Activated CD4-positive, CD25-positive, alpha-beta regulatory T cell treated with anti-CD3 and anti-CD28 coated beads, Interleukin-2, amount 50 U/mL, for 16 hours (primary cell): ENCODE measurements at regions not wholly inside any gene's neighbourhood (a gene's known extent, or its start where the extent isn't known, plus 50 kb on each side); places are given as distances from the start of the nearest gene placed in this dataset.

Source experiments
- DNase-seq: peaks from one replicate; pipeline ENCODE4 v3.0.0-alpha.2; 2020; ENCODE audit warnings: low read depth, low spot score

DNA sequence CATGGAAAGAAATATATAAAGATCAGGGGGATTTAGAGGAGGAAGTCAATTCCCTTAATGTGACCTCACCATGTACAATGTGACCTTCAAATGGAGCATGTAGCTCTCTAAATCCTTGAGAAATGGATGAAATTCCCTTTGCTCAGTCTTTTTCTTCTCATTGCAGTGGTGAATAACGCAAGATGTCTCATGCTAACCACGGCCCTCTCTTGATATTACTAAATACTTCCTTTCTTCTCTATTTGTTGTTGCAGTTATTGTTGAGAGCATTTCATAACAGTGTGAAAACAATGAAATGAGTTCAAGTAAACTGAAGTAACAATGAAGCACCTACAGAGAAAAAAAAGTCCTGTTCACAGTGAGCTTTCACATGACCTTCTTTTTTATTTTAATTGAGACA is 55.6 kb downstream of the ZNF281 start:
- no peak for DNase-seq

DNA sequence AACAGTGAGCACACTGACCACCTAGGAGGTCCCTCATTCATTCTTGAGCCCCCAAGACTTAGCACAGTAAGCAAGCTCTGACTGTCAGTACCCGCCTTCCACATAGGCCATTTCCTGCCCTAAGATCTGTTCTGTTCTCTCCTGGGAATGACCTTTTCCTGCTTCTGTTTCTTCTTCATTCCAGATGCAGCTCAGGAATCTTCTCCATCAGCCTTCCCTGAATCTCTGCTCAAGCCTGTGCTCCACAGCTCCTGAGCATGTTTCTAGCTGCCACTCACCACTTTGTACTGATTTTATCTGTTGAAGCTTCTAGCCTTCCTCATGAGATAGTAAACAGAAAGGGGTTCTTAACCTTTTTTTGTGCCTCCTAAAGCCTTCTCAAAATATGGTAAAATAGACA is 56.6 kb downstream of the ZNF281 start:
- no peak for DNase-seq

DNA sequence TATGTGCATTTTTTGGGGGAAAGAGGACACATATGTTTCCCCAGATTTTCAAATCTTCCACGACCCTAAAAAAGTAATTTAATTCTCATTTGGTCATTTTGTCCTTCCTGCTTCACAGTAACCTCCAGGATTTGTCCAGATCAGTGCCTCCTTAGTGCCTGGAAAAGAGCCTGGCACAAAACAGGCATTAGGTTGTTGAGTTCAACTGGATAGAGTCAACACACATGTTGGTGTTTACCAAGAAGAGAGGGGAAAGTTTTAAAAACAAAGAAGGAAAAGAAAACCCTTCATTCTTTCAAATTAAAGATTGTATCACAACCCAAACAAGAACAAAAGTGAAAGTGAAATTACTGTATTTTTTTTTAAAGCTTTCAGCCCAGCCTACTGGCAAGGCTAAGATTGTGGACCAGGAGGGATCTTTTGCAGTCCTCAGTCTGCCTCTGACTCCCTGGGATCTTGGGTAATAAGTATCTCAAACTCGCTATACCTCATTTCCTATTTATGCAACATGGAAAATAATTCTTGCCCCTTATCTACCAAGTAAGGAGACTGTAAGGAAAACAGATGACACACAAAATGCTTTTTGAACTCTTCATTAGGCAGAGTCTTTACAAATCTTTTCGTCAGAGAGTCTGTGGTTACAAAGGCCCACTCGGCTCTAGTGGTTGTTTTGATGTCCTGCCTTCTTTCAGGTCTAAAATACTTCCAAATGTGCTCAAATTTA is 57.8 kb downstream of the ZNF281 start:
- no peak for DNase-seq

DNA sequence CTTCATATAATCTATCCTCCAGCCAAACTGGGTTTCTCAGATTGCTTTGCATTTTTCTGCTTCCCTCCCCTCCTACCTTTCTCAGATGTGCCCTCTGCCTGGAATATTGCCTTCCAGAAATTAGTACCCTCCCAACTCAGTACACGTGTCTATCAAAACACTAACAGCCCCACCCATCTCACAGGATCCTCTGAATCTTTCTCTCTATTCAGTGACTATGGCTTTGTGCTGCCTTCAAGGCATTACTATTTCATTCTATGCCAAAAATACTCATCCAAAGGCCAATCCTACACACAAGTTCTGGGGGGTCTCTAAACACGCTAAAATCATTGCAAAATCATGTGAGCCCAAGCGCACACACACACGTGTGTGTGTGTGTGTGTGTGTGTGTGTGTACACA is 58.4 kb downstream of the ZNF281 start:
- DNase-seq, result no peak

DNA sequence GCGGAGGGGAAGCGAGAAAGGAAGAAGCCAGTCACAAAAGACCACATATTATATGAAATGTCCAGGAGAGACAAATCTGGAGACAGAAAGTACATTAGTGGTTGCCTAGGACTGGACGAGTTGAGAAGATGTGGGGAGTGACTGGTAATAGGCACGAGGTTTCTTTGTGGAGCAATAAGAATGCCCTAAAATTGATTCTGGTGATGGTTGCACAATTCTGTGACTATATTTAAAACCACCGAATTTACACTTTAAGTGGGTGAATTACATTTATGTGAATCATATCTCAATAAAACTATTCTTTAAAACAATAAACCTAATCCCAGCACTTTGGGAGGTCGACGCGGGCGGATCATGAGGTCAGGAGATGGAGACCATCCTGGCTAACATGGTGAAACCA is 63.1 kb downstream of the ZNF281 start:
- DNase-seq, result no peak

DNA sequence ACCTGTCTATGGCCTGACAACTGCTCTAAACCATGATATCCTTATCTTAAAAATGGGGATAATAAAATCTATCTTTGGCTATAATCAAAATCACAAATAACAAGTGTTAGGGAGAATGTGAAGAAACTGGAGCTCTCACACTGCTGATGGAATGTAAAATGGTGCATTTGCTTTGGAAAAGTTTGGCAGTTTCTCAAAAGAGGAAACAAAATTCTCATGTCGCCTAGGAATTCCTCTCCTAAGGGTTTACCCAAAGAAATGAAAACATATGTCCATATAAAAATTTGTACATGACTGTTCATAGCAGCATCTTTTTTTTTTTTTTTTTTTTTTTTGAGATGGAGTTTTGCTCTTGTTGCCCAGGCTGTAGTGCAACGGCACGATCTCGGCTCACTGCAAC is 64.3 kb downstream of the ZNF281 start:
- no peak for DNase-seq

DNA sequence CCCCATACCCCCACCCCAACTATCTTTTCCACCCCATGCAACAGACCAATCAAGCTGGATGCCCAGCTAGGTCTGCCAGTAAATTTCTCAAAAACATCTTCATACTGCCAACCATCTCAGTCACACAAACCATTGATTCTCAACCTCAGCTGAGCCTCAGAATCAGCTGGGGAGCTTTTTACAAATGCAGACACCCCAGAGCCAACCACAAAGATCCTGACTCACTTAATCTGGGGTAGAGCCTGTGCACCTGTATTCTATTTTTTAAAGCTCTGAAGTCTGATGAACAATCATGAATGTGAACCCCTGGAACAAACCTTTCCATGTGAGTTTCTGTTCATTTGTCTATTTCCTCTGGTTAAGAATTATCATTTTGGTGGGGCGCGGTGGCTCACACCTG is 66.0 kb downstream of the ZNF281 start:
- no peak for DNase-seq

DNA sequence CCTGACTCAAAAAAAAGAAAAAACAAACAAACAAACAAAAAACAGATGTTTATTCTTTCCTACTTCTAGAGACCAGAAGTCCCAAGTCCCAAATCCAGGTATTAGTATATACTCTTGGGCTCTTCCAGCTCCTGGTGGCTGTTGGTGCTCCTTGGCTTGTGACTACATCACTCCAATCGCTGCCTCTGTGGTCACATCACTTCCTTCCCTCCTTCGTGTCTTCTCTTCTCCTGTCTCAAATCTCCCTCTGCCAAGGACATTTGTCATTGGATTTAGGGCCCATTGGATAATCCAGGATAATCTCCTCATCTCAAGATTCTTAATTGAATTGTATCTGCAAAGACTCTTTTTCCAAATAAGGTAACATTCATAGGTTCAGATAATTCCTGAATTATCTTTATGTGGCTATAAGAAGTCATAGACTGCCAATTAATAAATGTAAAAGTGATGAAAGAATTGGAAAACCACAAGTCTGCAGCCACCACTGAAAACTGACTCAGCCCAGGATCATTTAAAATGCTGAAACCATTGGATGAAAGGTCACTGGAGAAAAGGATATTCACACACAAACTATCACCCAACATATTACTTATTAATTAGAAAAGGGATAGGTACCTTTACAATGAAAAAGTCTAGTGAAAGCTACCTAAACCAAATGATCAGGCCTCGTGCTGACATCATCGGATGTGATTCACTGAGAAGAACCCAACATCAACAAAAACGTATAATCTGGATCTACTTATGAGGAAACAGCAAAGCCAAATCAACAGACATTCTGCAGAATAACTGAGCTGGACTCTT is 67.1 kb downstream of the ZNF281 start:
- DNase-seq, result no peak

DNA sequence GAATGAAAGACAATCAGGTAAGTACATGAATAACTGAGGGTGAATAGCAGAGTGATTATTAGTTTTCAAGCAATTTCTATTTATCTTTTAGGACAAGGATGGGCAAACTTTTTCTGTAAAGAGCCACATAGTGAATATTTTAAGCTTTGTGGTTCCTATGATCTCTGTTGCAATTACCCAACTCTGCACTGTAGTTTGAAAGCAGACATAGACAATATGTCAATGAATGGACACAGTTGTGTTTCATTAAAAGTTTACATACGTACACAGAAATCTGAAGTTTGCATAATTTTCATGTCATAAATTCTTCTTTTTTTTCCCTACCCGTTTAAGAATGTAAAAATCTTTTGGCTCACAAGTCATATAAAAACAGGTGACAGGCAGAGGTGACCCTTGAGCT is 71.4 kb downstream of the ZNF281 start:
- no peak for DNase-seq

DNA sequence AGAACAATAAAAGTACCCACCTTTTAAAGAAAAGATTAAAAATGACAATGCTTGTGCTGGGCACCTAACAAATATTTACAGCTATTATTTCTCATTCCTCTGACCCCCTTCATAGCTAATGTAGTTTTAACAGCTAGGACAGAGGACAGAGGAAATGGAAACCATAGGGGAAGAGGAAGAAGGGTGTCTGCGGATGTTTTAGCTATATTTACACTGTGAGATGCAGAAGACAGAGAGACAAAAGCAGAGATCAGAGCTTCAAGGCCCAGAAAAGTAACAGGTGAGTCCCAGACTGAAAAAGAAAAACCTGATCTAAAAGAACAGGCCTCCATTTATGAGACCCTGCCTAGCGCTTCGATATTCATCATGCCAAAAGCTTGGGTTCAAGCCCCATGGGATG is 72.0 kb downstream of the ZNF281 start:
- DNase-seq, result no peak

DNA sequence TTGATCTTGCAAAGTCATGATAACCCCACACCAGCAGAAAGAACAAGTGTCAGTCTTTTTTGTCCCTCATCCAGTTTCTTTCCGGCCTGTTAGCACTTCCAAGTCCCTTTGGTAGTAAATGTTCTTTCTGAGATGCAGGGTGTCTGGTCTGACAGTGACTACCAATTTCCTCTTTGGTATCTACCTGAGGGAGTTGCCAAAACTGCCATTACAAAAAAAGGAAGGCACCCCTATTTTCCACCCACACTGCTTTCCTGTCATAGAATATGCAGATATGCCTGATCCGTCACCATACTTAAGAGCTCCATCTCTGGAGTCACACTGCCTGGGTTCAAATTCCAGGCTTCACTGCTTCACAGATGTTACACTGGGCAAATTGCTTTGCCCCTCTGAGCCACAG is 72.4 kb downstream of the ZNF281 start:
- DNase-seq, result no peak

DNA sequence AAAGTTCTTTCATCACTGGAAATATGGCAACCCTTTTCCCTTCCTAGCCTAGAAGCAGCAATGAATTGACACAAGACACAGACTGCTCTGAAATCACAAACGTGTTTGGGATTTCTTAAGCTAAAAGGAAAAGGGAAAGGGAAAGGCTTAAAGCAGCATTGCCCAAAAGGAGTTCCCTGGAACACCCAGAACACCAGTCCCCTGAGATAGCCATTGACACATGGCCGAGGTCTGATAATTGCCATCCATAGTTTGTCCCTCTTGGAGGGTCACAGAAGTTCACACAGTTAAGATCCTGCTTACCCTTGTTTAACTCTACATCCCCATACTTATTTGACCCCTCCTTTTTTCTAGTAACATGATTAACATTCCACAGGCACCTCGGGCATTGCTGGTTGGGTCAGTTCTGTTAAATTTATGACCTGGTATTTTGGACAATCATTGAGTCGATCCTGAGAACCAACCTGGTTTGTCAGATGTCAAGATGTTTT is 72.9 kb downstream of the ZNF281 start:
- no peak for DNase-seq

DNA sequence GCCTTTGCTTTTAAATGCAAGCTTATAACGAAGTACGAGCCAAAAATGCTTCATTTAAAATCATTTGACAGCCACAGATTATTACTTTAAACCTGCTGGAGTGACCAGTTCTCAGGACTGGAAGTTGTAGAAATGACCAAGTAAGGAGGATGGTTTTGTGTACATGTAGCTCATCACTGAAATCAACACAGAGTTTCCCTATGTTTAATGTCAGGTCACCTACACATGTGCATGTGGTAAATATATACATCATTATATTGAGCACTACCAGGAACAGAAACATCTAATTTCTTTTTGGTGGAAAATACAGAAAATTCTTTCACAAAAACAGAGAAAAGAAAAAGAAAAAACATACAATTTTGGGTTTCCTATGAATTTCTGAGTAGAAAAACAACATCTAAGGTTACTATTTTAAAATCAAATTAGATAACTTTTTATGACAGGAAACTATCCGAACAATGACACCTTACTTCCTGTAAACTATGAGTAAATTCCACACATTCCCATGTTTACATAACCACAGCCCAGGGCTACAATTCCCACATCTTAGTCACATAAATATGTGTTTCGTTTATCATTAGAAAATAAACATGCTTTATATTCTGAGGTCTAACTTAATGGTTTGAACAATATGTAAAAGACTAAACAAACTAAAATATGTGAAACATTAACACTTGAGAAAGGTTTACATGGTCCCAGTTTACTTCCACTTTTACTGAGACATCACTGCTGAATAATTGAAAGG is 73.6 kb downstream of the ZNF281 start:
- DNase-seq, result no peak

DNA sequence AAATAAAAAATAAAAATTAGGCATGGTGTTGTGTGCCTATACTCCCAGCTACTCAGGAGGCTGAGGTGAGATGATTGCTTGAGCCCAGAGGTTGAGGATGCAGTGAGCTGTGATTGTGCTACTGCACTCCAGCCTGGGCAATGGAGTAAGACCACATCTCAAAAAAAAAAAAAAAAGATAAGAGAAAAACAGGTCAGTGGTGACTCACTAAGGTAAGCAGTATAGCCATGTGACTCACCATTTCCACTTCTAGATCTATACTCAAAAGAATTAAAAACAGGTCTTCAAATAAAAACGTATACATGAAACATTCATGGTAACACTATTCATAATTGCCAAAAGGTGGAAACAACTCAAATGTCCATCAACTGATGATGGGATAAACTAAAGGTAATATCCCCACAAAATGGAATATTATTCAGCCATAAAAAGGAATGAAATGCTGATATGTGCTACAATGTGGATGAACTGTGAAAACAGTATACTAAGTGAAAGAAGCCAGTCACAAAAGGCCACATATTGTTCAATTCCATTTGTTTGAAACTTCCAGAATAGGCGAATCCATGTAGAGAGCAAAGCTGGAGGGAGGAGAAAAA is 75.1 kb downstream of the ZNF281 start:
- DNase-seq, result no peak

DNA sequence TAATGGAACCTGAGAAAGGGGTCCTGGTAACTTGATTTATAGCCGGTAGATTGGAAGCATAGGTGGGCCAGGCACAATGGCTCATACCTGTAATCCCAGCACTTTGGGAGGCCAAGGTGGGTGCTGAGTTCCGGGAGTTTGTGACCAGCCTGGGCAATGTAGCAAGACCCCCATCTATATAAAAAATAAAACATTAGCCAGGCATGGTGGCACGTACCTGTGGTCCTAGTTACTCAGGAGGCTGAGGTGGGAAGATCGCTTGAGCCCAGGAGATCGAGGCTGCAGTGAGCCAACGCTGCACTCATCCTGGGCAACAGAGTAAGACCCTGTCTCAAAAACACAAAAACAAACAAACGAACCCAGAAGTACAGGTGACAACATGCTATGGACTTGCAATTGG is 76.5 kb downstream of the ZNF281 start:
- DNase-seq, result no peak

DNA sequence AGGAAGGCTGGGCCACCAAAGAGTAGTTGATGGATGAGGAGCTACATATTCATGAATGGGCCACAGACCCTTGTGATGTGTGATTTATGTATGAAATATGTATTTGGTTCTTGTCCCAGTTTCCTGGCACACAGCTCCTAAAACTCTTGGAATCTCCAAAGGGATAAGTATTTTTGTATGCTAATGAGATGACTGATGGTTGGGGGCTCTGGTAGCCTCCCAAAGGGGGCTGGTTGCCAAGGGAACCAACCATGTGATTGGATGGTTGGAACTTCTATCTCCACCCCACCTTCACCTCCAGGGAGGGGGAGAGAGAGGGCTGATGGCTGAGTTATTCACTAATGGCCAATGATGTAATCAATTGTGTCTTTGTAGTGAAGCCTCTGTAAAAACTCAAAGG is 77.1 kb downstream of the ZNF281 start:
- no peak for DNase-seq

DNA sequence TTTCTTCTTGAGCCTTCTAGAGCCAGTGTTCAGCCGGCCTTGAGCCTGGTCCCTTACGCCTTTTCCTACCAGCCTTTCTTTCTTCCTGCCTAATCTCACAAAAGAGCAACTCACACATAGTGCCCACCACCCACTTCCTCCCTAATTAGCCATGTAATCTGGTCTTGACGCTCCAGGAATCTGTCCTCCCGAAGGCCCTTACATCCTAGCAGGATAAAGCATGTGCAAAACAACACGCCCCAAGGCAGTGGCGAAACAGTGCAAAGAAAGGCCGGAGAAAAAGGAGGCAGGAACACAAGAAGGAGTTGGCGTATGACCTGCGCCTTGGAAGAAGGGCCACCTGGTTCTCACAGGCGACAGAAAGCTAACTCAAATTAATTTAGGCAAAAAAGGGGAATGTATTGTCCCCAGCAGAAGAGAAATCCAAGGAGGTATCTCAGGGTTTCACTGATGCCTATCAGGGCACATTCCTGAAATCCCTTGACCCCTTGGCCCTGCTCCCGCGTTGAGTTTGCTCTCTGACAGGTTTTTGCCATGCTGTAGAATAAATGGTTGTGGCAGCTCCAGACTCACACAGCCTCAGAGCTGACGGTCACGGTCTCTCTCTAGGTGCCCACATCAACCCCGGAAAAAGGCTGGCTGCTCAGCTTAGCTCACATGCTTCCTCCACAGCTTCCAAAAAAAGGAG is 79.0 kb downstream of the ZNF281 start:
- DNase-seq, result no peak

DNA sequence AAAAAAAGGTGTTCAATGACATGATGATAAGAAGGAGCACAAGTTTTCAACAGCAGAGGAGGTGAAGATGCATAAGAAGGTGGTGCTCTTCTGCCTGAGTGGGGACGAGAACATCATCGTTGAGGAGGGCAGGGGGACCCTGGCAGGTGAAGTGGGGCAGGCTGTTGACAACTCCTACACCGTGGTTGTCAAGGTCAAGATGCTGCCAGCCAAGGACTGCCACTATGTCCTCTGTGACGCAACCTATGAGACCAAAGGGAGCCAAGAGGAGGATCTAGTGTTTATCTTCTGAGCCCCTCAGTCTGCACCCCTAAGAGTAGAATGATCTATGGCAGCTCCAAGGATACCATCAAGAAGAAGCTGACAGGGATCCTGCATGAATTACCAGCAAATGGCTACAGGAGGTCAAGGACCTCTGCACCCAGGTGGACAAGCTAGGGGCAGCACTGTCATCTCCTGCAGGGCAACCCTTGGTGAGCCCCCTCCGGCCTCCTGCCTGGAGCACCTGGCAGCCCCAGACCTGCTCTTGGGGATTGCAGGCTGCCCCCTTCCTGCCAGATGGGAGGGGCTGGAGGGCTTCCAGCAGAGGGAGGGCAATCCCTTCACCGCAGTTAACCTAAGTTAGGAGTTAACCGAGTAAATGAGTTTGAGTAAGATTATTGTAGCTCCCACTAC is 80.5 kb downstream of the ZNF281 start:
- DNase-seq, result no peak

DNA sequence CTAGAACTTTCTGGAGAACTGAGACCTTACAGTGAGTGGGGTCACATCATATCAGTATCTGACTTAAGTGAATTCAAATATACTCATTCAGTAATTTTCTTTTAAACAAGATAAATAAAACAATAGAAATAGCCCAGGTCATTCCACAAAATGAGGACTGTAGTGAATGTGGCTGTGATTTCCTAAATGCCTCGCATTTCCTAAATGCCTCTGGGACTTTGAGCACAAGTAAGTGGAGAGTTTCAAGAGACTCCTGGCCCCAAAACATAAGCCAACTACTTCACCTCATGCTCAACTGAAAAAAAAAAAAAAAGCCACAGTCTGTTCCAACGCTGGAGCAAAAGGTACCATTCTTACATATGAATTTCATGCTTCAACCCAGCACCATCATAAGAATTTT is 81.5 kb downstream of the ZNF281 start:
- DNase-seq, result no peak

DNA sequence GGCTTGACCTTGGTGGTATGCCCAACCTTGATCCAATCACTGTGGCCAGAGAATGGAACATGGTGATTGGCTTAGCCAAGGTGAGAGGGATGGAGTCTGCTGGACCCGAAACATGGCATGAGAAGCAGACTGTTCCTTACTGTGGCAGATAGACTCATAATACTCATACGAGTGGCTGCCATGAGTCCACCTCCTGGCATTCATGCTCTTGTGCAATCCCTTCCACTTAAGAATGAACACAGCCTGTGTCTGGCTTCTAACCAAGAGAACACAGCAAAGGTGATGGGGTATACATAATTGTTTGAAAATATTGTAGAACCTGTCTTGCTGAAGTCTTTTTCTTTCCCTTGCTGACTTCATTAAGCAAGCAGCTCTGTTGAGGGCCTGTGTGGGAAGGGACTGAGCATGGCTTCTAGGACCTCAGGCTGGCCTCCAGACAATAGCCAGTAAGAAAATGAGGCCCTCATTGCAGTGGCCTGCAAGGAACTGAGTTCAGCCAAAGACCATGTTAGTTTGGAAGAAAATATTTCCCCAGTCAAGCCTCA is 85.9 kb downstream of the ZNF281 start:
- DNase-seq, result no peak

DNA sequence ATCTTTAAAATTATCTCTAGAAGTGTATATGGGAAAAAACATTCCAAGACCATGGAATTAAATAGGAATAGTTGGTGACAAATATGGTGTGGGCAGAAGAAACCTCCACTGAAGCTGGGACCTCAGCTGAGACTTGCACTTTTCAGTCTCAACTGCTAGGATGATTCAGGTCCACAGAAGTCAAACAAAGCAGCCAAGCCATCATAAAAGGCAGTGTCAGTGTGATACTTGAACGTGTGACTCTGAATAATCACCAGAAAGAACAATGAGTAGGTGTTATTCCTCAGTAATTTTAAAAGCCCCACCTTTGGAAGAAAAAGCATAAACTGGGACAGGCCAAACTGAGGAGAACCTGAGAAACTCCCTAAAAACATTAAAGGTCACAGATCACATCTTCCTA is 90.7 kb downstream of the ZNF281 start:
- no peak for DNase-seq
